ENCODE measurements at regions not wholly inside any gene's neighbourhood (a gene's known extent, or its start where the extent isn't known, plus 50 kb on each side); places are given as distances from the start of the nearest gene placed in this dataset.

GRCh38 chr14:22314183-22314820 lies 274.7 kb downstream of the DAD1 start (continued):
- TF ChIP-seq HIC2 (CRISPR knock-in tag; IDR thresholded peaks at IDR 0.05; ENCODE audit: low read depth): no peak
- no peak for TF ChIP-seq CHCHD3 (CRISPR knock-in tag; IDR thresholded peaks at IDR 0.05)
- TF ChIP-seq TP53 (CRISPR knock-in tag; conservative IDR thresholded peaks at IDR 0.05): no peak
- no peak for TF ChIP-seq SRSF1 (optimal IDR thresholded peaks at IDR 0.05; ENCODE audit: low read depth, low read length)
- TF ChIP-seq STAG1 (CRISPR knock-in tag; IDR thresholded peaks at IDR 0.05): peak; percentile 88
- TF ChIP-seq ZNF709 (CRISPR knock-in tag; IDR thresholded peaks at IDR 0.05): no peak
- TF ChIP-seq BCL6 (CRISPR knock-in tag; IDR thresholded peaks at IDR 0.05): no peak
- TF ChIP-seq FOXP4 (CRISPR knock-in tag; IDR thresholded peaks at IDR 0.05): no peak
- no peak for TF ChIP-seq NKX3-1 (CRISPR knock-in tag; IDR thresholded peaks at IDR 0.05)

All from HepG2 (cell line).